Spleen (tissue), 11 donors: ENCODE measurements at regions not wholly inside any gene's neighbourhood (a gene's known extent, or its start where the extent isn't known, plus 50 kb on each side); places are given as distances from the start of the nearest gene placed in this dataset.

Experiments used
- DNase-seq: peaks from one replicate; pipeline ENCODE4 v3.0.0-alpha.2; 2020
- H3K27ac ChIP-seq, 8 donors: fragments of 200-600 bp; sonication (generic) in 7 of 8; 1 replicate in 4 of 8; 2 replicates in 4 of 8; pipeline versions ENCODE4 v1.5.0 to v1.8.0; 2016 to 2021; ENCODE audit warnings: inconsistent platforms in 4 of 8, mild to moderate bottlenecking in 4 of 8, moderate library complexity in 1 of 8
- H3K27me3 ChIP-seq, 7 donors: fragments of 200-600 bp; sonication (generic) in 6 of 7; replicated peaks in 1 of 7; 1 replicate in 4 of 7; 2 replicates in 3 of 7; pipeline versions ENCODE4 v1.5.0 to v1.8.0; 2016 to 2021; ENCODE audit warnings: inconsistent platforms in 3 of 7, mild to moderate bottlenecking in 1 of 7
- H3K36me3 ChIP-seq, 6 donors: fragments of 200-600 bp; sonication (generic) in 5 of 6; 1 replicate in 4 of 6; 2 replicates in 2 of 6; pipeline versions ENCODE4 v1.5.0 to v1.8.0; 2016 to 2021; ENCODE audit warnings: inconsistent platforms in 2 of 6
- H3K4me1 ChIP-seq, 6 donors: fragments of 200-600 bp; sonication (generic) in 5 of 6; 1 replicate in 3 of 6; 2 replicates in 3 of 6; pipeline versions ENCODE4 v1.5.0 to v1.8.0; 2016 to 2021; ENCODE audit warnings: inconsistent platforms in 3 of 6
- H3K4me3 ChIP-seq, 8 donors: fragments of 200-600 bp; sonication (generic) in 7 of 8; 1 replicate in 4 of 8; 2 replicates in 4 of 8; pipeline versions ENCODE4 v1.5.0 to v1.8.0; 2016 to 2021; ENCODE audit warnings: inconsistent platforms in 4 of 8, mild to moderate bottlenecking in 4 of 8, moderate library complexity in 2 of 8
- H3K9me3 ChIP-seq, 8 donors: fragments of 200-600 bp; sonication (generic) in 7 of 8; 1 replicate in 4 of 8; 2 replicates in 4 of 8; pipeline versions ENCODE4 v1.5.0 to v1.8.0; 2016 to 2021; ENCODE audit warnings: inconsistent platforms in 4 of 8
- POLR2A ChIP-seq, 3 donors: fragments of 450-650 bp; IDR thresholded peaks; one replicate each; pipeline ENCODE4 v1.5.1; 2017; ENCODE audit warnings: antibody characterized with exemption in 3 of 3, mild to moderate bottlenecking in 1 of 3
- POLR2AphosphoS5 ChIP-seq, 3 donors: sonication (generic); formaldehyde crosslinking; IDR thresholded peaks; one replicate each; pipeline ENCODE4 v1.5.1; 2017; ENCODE audit warnings: antibody characterized with exemption in 3 of 3
- WGBS, 5 donors: extraction: QIAGEN DNeasy Blood & Tissue Kit in 3 of 5; methylation state at CpG; one replicate each; pipeline versions ENCODE4 v1.1.5 to v1.1.7; 2013 to 2018; 5-methylcytosine and 5-hydroxymethylcytosine counted together
- intact Hi-C: fragments of 100-400 bp; cut with DNase I; formaldehyde crosslinking; loops from one replicate; pipeline ENCODE4 v1.15.0; 2023; ENCODE audit warnings: low total_unique reads
- TF ChIP-seq, protein P1 (sequence below), 11 experiments: fragments of 200-600 bp in 7 of 11; fragments of 450-650 bp in 4 of 11; sonication (generic) in 4 of 11; IDR thresholded peaks in 8 of 11; conservative IDR thresholded peaks in 3 of 11; 1 replicate in 7 of 11; 2 replicates in 4 of 11; pipeline versions ENCODE4 v1.4.0 to v1.8.0; 2016 to 2021; ENCODE audit warnings: antibody characterized with exemption in 11 of 11, inconsistent platforms in 4 of 11, mild to moderate bottlenecking in 1 of 11
- donor health status: healthy with polysubstance abuse.
- donor health status: DM: no; HTN: no; CAD: no; lungs with moderate emphysema.
- donor health status: DM: no; HTN: no; CAD: no.
- donor health status: Bipolar disorder and iron deficiency.
- donor health status: healthy.
- donor health status: DM: no; HTN: no; CAD: no.
- donor health status: DM: yes; HTN: yes; CAD: no.

DNA sequence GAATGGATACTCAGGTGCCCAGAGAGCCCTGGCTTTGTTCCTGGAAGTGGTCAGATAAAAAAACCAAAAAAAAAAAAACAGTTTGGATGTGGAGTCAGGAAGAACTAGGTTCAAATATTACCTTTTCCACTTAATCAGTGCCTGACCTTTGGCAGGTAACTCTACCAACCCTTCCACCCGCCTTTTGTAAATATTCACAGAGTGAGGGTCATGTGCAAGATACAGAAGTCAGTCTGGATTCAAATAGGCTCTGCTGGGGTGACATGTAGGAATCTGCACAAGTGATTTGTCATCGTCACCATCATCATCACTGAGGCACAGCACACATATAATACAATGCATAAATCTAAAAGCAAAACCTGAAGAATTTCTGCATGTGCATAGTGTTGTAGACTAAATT is 490.7 kb downstream of the MIAT start:
- Histone ChIP-seq H3K27me3 (peaks cover 0 to 30% (median 0%) of the 10 kb centered on the region in 7 donors), H3K36me3 (no peaks in the 10 kb centered on the region), H3K4me3 (no peak overlapping the region), H3K4me1 (peaks cover 0 to 19% (median 8%) of the 10 kb centered on the region in 6 donors), H3K9me3 (peaks cover 0 to 15% (median 3%) of the 10 kb centered on the region in 8 donors), H3K27ac (no peak overlapping the region)
- WGBS, 5 donors: 47 to 91% (median 71%) methylated on average over 2 of the region's 2 CpGs
- no peak for TF ChIP-seq POLR2AphosphoS5 (IDR thresholded peaks at IDR 0.05)
- no peak for TF ChIP-seq POLR2A (IDR thresholded peaks at IDR 0.05)
- TF ChIP-seq, protein P1, sequence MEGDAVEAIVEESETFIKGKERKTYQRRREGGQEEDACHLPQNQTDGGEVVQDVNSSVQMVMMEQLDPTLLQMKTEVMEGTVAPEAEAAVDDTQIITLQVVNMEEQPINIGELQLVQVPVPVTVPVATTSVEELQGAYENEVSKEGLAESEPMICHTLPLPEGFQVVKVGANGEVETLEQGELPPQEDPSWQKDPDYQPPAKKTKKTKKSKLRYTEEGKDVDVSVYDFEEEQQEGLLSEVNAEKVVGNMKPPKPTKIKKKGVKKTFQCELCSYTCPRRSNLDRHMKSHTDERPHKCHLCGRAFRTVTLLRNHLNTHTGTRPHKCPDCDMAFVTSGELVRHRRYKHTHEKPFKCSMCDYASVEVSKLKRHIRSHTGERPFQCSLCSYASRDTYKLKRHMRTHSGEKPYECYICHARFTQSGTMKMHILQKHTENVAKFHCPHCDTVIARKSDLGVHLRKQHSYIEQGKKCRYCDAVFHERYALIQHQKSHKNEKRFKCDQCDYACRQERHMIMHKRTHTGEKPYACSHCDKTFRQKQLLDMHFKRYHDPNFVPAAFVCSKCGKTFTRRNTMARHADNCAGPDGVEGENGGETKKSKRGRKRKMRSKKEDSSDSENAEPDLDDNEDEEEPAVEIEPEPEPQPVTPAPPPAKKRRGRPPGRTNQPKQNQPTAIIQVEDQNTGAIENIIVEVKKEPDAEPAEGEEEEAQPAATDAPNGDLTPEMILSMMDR (IDR thresholded peaks at IDR 0.05 in 8 of 11, conservative IDR thresholded peaks at IDR 0.05 in 3 of 11): no peak
- DNase-seq: no peak
- intact Hi-C loops: no loop called here

DNA sequence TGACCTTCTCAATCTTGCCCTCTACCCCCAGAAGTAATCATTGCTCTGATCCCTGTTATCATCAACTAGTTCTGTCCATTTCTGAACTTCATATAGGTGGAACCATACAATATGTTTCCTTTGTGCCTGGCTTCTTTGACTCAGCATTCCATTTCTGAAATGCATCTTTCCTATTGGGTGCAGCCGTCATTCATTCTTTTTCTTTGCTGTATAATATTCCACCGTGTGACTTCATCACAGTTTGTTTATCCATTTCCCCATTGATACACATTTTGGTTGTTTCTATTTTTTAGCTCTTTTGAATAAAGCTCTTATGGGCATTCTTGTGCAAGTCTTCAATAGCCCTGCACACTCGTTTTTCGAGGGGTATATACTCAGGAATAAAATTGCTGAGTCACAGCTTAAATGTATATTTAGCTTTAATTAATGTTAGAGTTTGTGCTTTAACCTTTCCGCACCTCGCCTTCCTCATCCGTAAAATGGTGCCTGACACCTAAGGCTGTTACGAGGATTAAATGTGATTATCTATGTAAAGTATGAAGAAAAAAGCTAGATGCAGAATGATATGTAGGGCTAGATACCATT is 491.6 kb downstream of the MIAT start:
- intact Hi-C loops: no loop called here
- H3K36me3 ChIP-seq: no peaks in the 10 kb centered on the region
- H3K27ac ChIP-seq: no peak overlapping the region
- peaks cover 0 to 22% (median 3%) of the 10 kb centered on the region in 8 donors for H3K9me3 ChIP-seq
- peaks cover 0 to 30% (median 0%) of the 10 kb centered on the region in 7 donors for H3K27me3 ChIP-seq
- peaks cover 0 to 19% (median 8%) of the 10 kb centered on the region in 6 donors for H3K4me1 ChIP-seq
- no peak for DNase-seq
- no peak overlapping the region for H3K4me3 ChIP-seq
- WGBS, 5 donors: 93 to 96% (median 94%) methylated on average over 8 of the region's 8 CpGs
- TF ChIP-seq, protein P1 (IDR thresholded peaks at IDR 0.05 in 8 of 11, conservative IDR thresholded peaks at IDR 0.05 in 3 of 11): no peak
- no peak for TF ChIP-seq POLR2A (IDR thresholded peaks at IDR 0.05)

DNA sequence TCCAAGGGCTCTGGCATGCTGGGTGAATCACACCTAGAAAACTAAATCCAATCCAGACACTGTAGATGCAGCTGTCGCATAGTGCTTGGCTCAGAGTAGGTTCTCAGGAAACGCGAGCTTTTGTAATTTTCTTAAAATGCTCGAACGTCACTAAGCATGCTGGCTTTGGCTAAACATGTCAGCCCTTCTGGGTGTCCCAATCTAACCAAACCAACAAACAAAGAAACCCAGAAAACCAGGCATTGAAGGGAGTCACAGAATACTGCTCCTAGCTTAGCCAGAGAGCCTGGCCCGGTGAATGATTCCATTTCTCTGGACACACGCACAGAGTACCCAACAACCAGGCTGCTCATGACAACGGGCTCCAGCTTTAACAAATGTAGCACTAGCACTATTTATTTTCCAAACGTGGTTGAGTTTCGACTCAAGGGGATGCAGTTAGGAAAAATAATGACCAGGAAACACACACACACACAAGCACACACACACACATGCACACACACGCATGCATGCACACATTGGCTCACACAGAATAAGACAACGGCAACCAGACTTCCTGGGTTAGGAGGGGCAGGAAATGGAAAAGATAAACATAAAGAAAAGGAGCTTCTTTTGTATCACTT is 492.6 kb downstream of the MIAT start:
- no peaks in the 10 kb centered on the region for H3K36me3 ChIP-seq
- H3K27ac ChIP-seq: no peak overlapping the region
- 36 to 41% (median 38%) methylated on average over 12 of the region's 12 CpGs for WGBS, 5 donors
- intact Hi-C loops: no loop called here
- H3K4me3 ChIP-seq: no peak overlapping the region
- H3K4me1 ChIP-seq: peaks cover 0 to 19% (median 8%) of the 10 kb centered on the region in 6 donors
- TF ChIP-seq POLR2A (IDR thresholded peaks at IDR 0.05) (no peak), POLR2AphosphoS5 (IDR thresholded peaks at IDR 0.05) (no peak)
- TF ChIP-seq, protein P1 (IDR thresholded peaks at IDR 0.05 in 8 of 11, conservative IDR thresholded peaks at IDR 0.05 in 3 of 11): no peak
- peaks cover 0 to 23% (median 3%) of the 10 kb centered on the region in 8 donors for H3K9me3 ChIP-seq
- peaks cover 0 to 30% (median 0%) of the 10 kb centered on the region in 7 donors for H3K27me3 ChIP-seq
- no peak for DNase-seq

DNA sequence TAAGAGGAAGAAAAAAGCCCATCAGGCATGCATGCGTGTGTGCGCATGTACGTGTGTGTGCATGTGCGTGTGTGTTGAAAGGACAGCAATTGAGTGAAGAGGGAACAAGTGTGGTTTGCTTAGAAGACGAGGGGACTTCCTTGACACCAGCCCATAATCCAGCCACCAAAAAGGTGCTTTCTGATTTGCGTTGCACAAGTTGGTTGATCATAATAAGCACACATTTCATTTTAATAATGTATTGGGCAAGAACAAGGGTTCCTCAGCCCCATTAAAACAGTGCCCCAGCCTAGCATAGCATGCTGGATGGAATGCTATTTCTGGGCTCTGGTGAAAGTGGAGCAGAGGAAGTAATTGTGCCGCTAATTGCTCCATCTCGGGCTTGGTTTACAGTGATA is 493.2 kb downstream of the MIAT start:
- Histone ChIP-seq H3K36me3 (no peaks in the 10 kb centered on the region), H3K4me3 (no peak overlapping the region), H3K4me1 (peaks cover 0 to 19% (median 8%) of the 10 kb centered on the region in 6 donors), H3K27ac (no peak overlapping the region), H3K27me3 (peaks cover 0 to 30% (median 0%) of the 10 kb centered on the region in 7 donors), H3K9me3 (peaks cover 0 to 23% (median 3%) of the 10 kb centered on the region in 8 donors)
- TF ChIP-seq POLR2A (IDR thresholded peaks at IDR 0.05) (no peak), POLR2AphosphoS5 (IDR thresholded peaks at IDR 0.05) (no peak)
- TF ChIP-seq, protein P1 (IDR thresholded peaks at IDR 0.05 in 8 of 11, conservative IDR thresholded peaks at IDR 0.05 in 3 of 11): no peak
- WGBS, 5 donors: 1 to 8% (median 3%) methylated on average over 8 of the region's 8 CpGs
- DNase-seq: no peak
- intact Hi-C loops: no loop called here
